K562 (cell line): ENCODE measurements at regions not wholly inside any gene's neighbourhood (a gene's known extent, or its start where the extent isn't known, plus 50 kb on each side); places are given as distances from the start of the nearest gene placed in this dataset.

Experiments
- ATAC-seq: fragments of 200-7000 bp; cut with Tn5 transposase; 3 replicates; pipeline ENCODE4 v1.9.1; 2020; ENCODE audit warnings: moderate library complexity
- BruUV-seq: library from RNA; stranded (reverse); fragments of 400-500 nt; replicated peaks from 2 replicates; lab custom pipeline; 2021; lab: Mats Ljungman, UMichigan
- CTCF ChIA-PET: fragments of 300-600 bp; formaldehyde crosslinking; extraction: SDS; loops from one replicate; lab custom pipeline; 2021; ENCODE audit warnings: low intra/inter-chr PET ratio; lab: Yijun Ruan, JAX
- POLR2A ChIA-PET: fragments of 300-600, 350-650 bp; sonication (Branson Sonifier 250); formaldehyde crosslinking; extraction: SDS; loops from one replicate; lab custom pipeline; 2021; ENCODE audit warnings: antibody characterized with exemption, inconsistent platforms; lab: Yijun Ruan, JAX
- DNase-seq, 4 experiments: peaks; one replicate each; pipeline versions ENCODE4 v3.0.0 to v3.0.0-alpha.2; 2011 to 2018; ENCODE audit warnings: low spot score in 3 of 4, mixed read lengths in 3 of 4; ENCODE audit errors: extremely low read depth in 1 of 4
- FAIRE-seq: peaks from 2 replicates; lab custom pipeline; 2011; peaks lifted over from hg19 to GRCh38; lab: Jason Lieb, UNC
- H2AFZ ChIP-seq: 2 replicates; pipeline ENCODE4 v1.6.0; 2011; ENCODE audit warnings: low read depth, low read length, control low read depth, inconsistent platforms
- H3K27ac ChIP-seq: fragments of 200-600 bp; 3 replicates; pipeline ENCODE4 v1.8.0; 2011; ENCODE audit warnings: low read depth, mild to moderate bottlenecking, control low read depth, inconsistent platforms, low read length, moderate library complexity, mixed read lengths; ENCODE audit errors: extremely low read depth
- H3K27me3 ChIP-seq, 2 experiments: fragments of 300-600 bp in 1 of 2; 2 replicates in 1 of 2; 3 replicates in 1 of 2; pipeline versions ENCODE4 v1.6.0 to v1.8.0; 2011; ENCODE audit warnings: inconsistent platforms in 2 of 2, low read length in 2 of 2, mild to moderate bottlenecking in 1 of 2, mixed read lengths in 1 of 2, moderate library complexity in 1 of 2; ENCODE audit not compliant: control insufficient read depth in 2 of 2, insufficient read depth in 2 of 2
- H3K36me3 ChIP-seq: fragments of 300-600 bp; 3 replicates; pipeline ENCODE4 v1.8.0; 2011; ENCODE audit warnings: mild to moderate bottlenecking, low read length, inconsistent platforms; ENCODE audit not compliant: control insufficient read depth, insufficient read depth
- H3K4me1 ChIP-seq, 2 experiments: fragments of 200-600 bp in 1 of 2; replicated peaks in 1 of 2; 2 replicates in 1 of 2; 3 replicates in 1 of 2; pipeline versions ENCODE4 v1.5.1 to v1.8.0; 2011; ENCODE audit warnings: inconsistent platforms in 2 of 2, low read length in 2 of 2, mild to moderate bottlenecking in 1 of 2, mixed read lengths in 1 of 2, moderate library complexity in 1 of 2; ENCODE audit not compliant: control insufficient read depth in 2 of 2, insufficient read depth in 2 of 2
- H3K4me2 ChIP-seq: 2 replicates; pipeline ENCODE4 v1.6.1; 2011; ENCODE audit warnings: low read length, control low read depth, inconsistent platforms, mixed read lengths; ENCODE audit not compliant: insufficient read depth
- H3K4me3 ChIP-seq: fragments of 200-600 bp; sonication (generic), shearing (Covaris generic); 2 replicates; pipeline ENCODE4 v1.5.1; 2016; ENCODE audit warnings: control low read depth, inconsistent platforms
- H3K79me2 ChIP-seq: fragments of 200-600 bp; 3 replicates; pipeline ENCODE4 v1.8.0; 2011; ENCODE audit warnings: low read length, inconsistent platforms; ENCODE audit not compliant: control insufficient read depth, insufficient read depth
- H3K9ac ChIP-seq, 2 experiments: 2 replicates each; pipeline versions ENCODE4 v1.6.0 to v1.6.1; 2011; ENCODE audit warnings: low read depth in 2 of 2, low read length in 2 of 2, control low read depth in 1 of 2, inconsistent platforms in 1 of 2, mild to moderate bottlenecking in 1 of 2, mixed read lengths in 1 of 2; ENCODE audit not compliant: insufficient read depth in 1 of 2
- H3K9me1 ChIP-seq: one replicate; pipeline ENCODE4 v1.6.0; 2011; ENCODE audit warnings: inconsistent platforms, mild to moderate bottlenecking, low read length, moderate library complexity; ENCODE audit not compliant: control insufficient read depth, insufficient read depth
- H3K9me3 ChIP-seq: replicated peaks from 2 replicates; pipeline ENCODE4 v1.5.1; 2011; ENCODE audit warnings: low read depth, low read length, inconsistent platforms; ENCODE audit not compliant: control insufficient read depth, insufficient read depth
- H4K20me1 ChIP-seq: replicated peaks from 2 replicates; pipeline ENCODE4 v1.6.1; 2011; ENCODE audit warnings: low read length, inconsistent platforms, mixed read lengths; ENCODE audit not compliant: control insufficient read depth, insufficient read depth
- EP300 ChIP-seq: IDR thresholded peaks from 2 replicates; pipeline ENCODE4 v1.6.1; 2012; ENCODE audit warnings: low read length, improper control_type of control experiment
- GTF2E2 ChIP-seq: fragments of 200-800 bp; sonication (Bioruptor generic); IDR thresholded peaks from 2 replicates; pipeline ENCODE4 v1.6.1; 2016; ENCODE audit warnings: missing genetic modification characterization, missing compliant biosample characterization
- JUND ChIP-seq, 2 experiments: IDR thresholded peaks; 2 replicates in 1 of 2; 3 replicates in 1 of 2; pipeline ENCODE4 v1.6.1; 2011; ENCODE audit warnings: borderline replicate concordance in 2 of 2, low read depth in 2 of 2, low read length in 2 of 2, improper control_type of control experiment in 1 of 2, missing biosample characterization in 1 of 2, missing genetic modification characterization in 1 of 2, missing genetic modification reagents in 1 of 2
- KAT2B ChIP-seq: IDR thresholded peaks from one replicate; pipeline ENCODE4 v1.6.1; 2012; ENCODE audit warnings: low read depth, mild to moderate bottlenecking, control low read depth, inconsistent platforms, low read length, moderate library complexity
- NCOA1 ChIP-seq: fragments of 450-650 bp; IDR thresholded peaks from 2 replicates; pipeline ENCODE4 v1.6.1; 2016; ENCODE audit warnings: low read depth
- NELFE ChIP-seq: IDR thresholded peaks from 2 replicates; pipeline ENCODE4 v1.6.1; 2011; ENCODE audit warnings: mild to moderate bottlenecking; ENCODE audit not compliant: insufficient read depth, insufficient read length
- NFIX ChIP-seq: fragments of 250-450 bp; sonication (Bioruptor Pico); IDR thresholded peaks from 2 replicates; pipeline ENCODE4 v1.4.0; 2020; ENCODE audit warnings: low read depth, mild to moderate bottlenecking, moderate library complexity
- OTX1 ChIP-seq: fragments of 450-650 bp; formaldehyde crosslinking; IDR thresholded peaks from 2 replicates; pipeline ENCODE4 v1.4.0; 2022; ENCODE audit warnings: mild to moderate bottlenecking
- PCBP2 ChIP-seq: fragments of 200-400 bp; formaldehyde crosslinking; IDR thresholded peaks from 2 replicates; pipeline ENCODE4 v1.6.1; 2018; ENCODE audit warnings: low read length, low read depth, mild to moderate bottlenecking, moderate library complexity; ENCODE audit not compliant: poor library complexity, severe bottlenecking
- POLR2A ChIP-seq: fragments of 450-650 bp; conservative IDR thresholded peaks from 2 replicates; pipeline ENCODE4 v1.6.1; 2016
- POU5F1 ChIP-seq: fragments of 150-350 bp; IDR thresholded peaks from 2 replicates; pipeline ENCODE4 v1.6.1; 2014; ENCODE audit warnings: borderline replicate concordance, low read length, low read depth, mild to moderate bottlenecking; ENCODE audit not compliant: partially characterized antibody
- SAP30 ChIP-seq: fragments of 200-600 bp; sonication (generic); IDR thresholded peaks from 2 replicates; pipeline ENCODE4 v1.6.1; 2012; ENCODE audit warnings: borderline replicate concordance, low read depth, mild to moderate bottlenecking, moderate library complexity, low read length, control low read depth, inconsistent platforms; ENCODE audit not compliant: insufficient read depth, poor library complexity, severe bottlenecking
- SPI1 ChIP-seq: IDR thresholded peaks from 2 replicates; pipeline ENCODE4 v1.6.1; 2011; ENCODE audit warnings: low read depth, low read length, control low read depth, borderline replicate concordance
- TCF7L2 ChIP-seq: fragments of 150-350 bp; IDR thresholded peaks from 2 replicates; pipeline ENCODE4 v1.6.1; 2016; ENCODE audit warnings: low read depth, mild to moderate bottlenecking, low read length, moderate library complexity
- ZNF12 ChIP-seq: sonication (generic); formaldehyde crosslinking; IDR thresholded peaks from 2 replicates; pipeline ENCODE4 v1.4.0; 2020; ENCODE audit warnings: mild to moderate bottlenecking, missing genetic modification reagents
- WGBS: fragments of 100-300 bp; shearing (Covaris generic); methylation state at CpG from one replicate; pipeline ENCODE4 v1.1.6; 2016; ENCODE audit warnings: low coverage, mixed read lengths; ENCODE audit not compliant: insufficient coverage; ENCODE audit errors: missing lambda C conversion rate; 5-methylcytosine and 5-hydroxymethylcytosine counted together
- in situ Hi-C: fragments of 300-500 bp; cut with MboI; formaldehyde crosslinking; loops from 4 replicates; pipeline ENCODE4 v1.15.0; 2018; ENCODE audit warnings: inconsistent platforms, mixed read lengths
- intact Hi-C: fragments of 100-400 bp; cut with micrococcal nuclease; formaldehyde crosslinking; loops from 2 replicates; pipeline ENCODE4 v1.14.2; 2022
- TF ChIP-seq, protein P1 (sequence below): fragments of 450-650 bp; formaldehyde crosslinking; IDR thresholded peaks from 2 replicates; pipeline ENCODE4 v1.4.0; 2020; ENCODE audit warnings: mild to moderate bottlenecking, moderate library complexity
- TF ChIP-seq, protein P2 (sequence below): sonication (generic); formaldehyde crosslinking; IDR thresholded peaks from 2 replicates; pipeline ENCODE4 v1.8.1; 2023; ENCODE audit warnings: missing genetic modification reagents, mild to moderate bottlenecking, borderline replicate concordance

DNA sequence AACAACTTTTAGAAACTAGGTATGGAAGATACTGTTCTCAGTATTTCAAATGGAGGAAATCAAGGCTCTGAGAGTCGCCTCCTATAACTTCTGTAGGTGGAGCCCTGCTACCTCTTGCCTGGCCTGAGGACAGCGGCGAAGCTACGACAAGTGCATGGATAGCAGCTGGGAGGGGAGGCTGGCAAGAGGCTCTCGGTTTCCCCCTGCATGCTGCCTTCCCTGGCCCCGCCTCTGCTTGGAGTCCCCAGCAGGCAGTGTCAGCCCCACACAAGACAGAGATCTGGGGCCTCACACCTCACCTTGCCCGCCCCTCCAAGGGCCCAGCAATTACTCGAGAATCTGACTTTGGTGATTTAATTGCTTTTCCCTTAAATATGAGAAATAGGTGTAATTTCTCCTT lies 107.6 kb upstream of the POU3F3 start (continued):
- TF ChIP-seq, protein P1, sequence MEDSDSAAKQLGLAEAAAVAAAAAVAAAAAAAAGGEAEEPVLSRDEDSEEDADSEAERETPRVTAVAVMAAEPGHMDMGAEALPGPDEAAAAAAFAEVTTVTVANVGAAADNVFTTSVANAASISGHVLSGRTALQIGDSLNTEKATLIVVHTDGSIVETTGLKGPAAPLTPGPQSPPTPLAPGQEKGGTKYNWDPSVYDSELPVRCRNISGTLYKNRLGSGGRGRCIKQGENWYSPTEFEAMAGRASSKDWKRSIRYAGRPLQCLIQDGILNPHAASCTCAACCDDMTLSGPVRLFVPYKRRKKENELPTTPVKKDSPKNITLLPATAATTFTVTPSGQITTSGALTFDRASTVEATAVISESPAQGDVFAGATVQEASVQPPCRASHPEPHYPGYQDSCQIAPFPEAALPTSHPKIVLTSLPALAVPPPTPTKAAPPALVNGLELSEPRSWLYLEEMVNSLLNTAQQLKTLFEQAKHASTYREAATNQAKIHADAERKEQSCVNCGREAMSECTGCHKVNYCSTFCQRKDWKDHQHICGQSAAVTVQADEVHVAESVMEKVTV (CRISPR knock-in tag) = no peak
- TF ChIP-seq SPI1 (no peak), KAT2B (no peak), OTX1 (CRISPR knock-in tag) (no peak), POU5F1 (no peak), TCF7L2 (no peak), POLR2A (no peak)

DNA sequence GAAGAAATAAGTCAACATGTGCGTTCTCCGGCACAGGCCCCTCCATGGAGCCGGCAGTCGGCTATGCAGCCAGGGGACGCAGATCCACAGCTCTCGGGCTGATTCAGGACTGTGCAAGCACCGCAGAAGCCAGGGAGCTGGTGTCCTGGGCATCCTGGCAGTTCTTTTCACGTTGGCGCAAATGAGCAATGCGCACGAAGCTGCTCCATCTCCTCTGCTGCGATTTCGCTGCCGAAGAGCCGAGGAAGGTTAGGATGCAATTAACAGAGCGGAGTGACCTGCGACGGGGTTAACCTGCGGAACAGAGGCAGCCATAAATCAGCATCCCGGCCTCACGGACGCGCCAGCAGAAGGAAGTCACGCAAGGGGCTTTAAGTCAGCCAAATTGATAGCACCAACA lies 107.1 kb upstream of the POU3F3 start:
- H3K79me2 ChIP-seq = no peaks in the 10 kb centered on the region
- no peaks in the 10 kb centered on the region for H3K9me1 ChIP-seq
- POLR2A ChIA-PET = no interaction called here
- no peaks in the 10 kb centered on the region for H3K4me1 ChIP-seq
- no peak overlapping the region for H3K4me2 ChIP-seq
- under 1% methylated on average over 23 of the region's 24 CpGs for WGBS
- intact Hi-C loops (no loop called here), in situ Hi-C loops (no loop called here)
- no peak for DNase-seq
- no peak overlapping the region for H2AFZ ChIP-seq
- no peak overlapping the region for H3K4me3 ChIP-seq
- H3K27ac ChIP-seq = no peak overlapping the region
- H3K9me3 ChIP-seq = no peaks in the 10 kb centered on the region
- no TSS peak for BruUV-seq
- ATAC-seq = no peak
- FAIRE-seq = no peak
- CTCF ChIA-PET = no interaction called here
- H3K9ac ChIP-seq = no peak overlapping the region
- H3K27me3 ChIP-seq = peaks cover 4 to 31% of the 10 kb centered on the region in 2 experiments; a peak in 3 of 5 replicates
- no peaks in the 10 kb centered on the region for H3K36me3 ChIP-seq
- no peaks in the 10 kb centered on the region for H4K20me1 ChIP-seq
- TF ChIP-seq JUND (IDR thresholded peaks at IDR 0.05; ENCODE audit: borderline replicate concordance, low read depth, low read length) (no peak), JUND (tag; IDR thresholded peaks at IDR 0.05; ENCODE audit: borderline replicate concordance, low read depth, low read length) (no peak), SAP30 (no peak), EP300 (no peak), PCBP2 (no peak), NELFE (no peak), NFIX (CRISPR knock-in tag) (no peak), ZNF12 (CRISPR knock-in tag) (no peak), NCOA1 (no peak), GTF2E2 (no peak)
- TF ChIP-seq, protein P2, sequence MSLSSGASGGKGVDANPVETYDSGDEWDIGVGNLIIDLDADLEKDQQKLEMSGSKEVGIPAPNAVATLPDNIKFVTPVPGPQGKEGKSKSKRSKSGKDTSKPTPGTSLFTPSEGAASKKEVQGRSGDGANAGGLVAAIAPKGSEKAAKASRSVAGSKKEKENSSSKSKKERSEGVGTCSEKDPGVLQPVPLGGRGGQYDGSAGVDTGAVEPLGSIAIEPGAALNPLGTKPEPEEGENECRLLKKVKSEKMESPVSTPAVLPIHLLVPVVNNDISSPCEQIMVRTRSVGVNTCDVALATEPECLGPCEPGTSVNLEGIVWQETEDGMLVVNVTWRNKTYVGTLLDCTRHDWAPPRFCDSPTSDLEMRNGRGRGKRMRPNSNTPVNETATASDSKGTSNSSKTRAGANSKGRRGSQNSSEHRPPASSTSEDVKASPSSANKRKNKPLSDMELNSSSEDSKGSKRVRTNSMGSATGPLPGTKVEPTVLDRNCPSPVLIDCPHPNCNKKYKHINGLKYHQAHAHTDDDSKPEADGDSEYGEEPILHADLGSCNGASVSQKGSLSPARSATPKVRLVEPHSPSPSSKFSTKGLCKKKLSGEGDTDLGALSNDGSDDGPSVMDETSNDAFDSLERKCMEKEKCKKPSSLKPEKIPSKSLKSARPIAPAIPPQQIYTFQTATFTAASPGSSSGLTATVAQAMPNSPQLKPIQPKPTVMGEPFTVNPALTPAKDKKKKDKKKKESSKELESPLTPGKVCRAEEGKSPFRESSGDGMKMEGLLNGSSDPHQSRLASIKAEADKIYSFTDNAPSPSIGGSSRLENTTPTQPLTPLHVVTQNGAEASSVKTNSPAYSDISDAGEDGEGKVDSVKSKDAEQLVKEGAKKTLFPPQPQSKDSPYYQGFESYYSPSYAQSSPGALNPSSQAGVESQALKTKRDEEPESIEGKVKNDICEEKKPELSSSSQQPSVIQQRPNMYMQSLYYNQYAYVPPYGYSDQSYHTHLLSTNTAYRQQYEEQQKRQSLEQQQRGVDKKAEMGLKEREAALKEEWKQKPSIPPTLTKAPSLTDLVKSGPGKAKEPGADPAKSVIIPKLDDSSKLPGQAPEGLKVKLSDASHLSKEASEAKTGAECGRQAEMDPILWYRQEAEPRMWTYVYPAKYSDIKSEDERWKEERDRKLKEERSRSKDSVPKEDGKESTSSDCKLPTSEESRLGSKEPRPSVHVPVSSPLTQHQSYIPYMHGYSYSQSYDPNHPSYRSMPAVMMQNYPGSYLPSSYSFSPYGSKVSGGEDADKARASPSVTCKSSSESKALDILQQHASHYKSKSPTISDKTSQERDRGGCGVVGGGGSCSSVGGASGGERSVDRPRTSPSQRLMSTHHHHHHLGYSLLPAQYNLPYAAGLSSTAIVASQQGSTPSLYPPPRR (CRISPR knock-in tag) = no peak
